Loucy (cell line): ENCODE measurements at regions not wholly inside any gene's neighbourhood (a gene's known extent, or its start where the extent isn't known, plus 50 kb on each side); places are given as distances from the start of the nearest gene placed in this dataset.

ENCODE experiments used
- CTCF ChIP-seq: fragments of 200-600 bp; sonication (generic); conservative IDR thresholded peaks from 2 replicates; pipeline ENCODE4 v1.5.1; 2014; ENCODE audit warnings: mild to moderate bottlenecking, antibody characterized with exemption, low read length
- EZH2phosphoT487 ChIP-seq: fragments of 200-600 bp; IDR thresholded peaks from 2 replicates; pipeline ENCODE4 v1.6.1; 2018; ENCODE audit warnings: antibody characterized with exemption, mild to moderate bottlenecking, moderate library complexity, borderline replicate concordance

GRCh38 chr10:31605426-31605825 lies 286.4 kb downstream of the ZEB1 start:
- TF ChIP-seq CTCF (no peak), EZH2phosphoT487 (no peak)
